Neural progenitor cell (in vitro differentiated cells): ENCODE measurements at regions not wholly inside any gene's neighbourhood (a gene's known extent, or its start where the extent isn't known, plus 50 kb on each side); places are given as distances from the start of the nearest gene placed in this dataset.
"Not testable (repeated sequence)": the region's sequence is repeated elsewhere in the genome, so short reads cannot be mapped to it uniquely, and the experiment has no call there.

Source experiments
- DNase-seq: peaks from one replicate; pipeline ENCODE4 v3.0.0-alpha.2; 2016; ENCODE audit warnings: low spot score
- H2AFZ ChIP-seq: fragments of 200-600 bp; sonication (generic); replicated peaks from 2 replicates; pipeline ENCODE4 v1.6.1; 2016; ENCODE audit warnings: antibody characterized with exemption
- H3F3A ChIP-seq: fragments of 200-600 bp; sonication (generic); 2 replicates; pipeline ENCODE4 v1.6.1; 2016; ENCODE audit warnings: antibody characterized with exemption, low read depth
- H3K27ac ChIP-seq: fragments of 200-600 bp; sonication (generic); 2 replicates; pipeline ENCODE4 v1.5.1; 2016; ENCODE audit warnings: mild to moderate bottlenecking
- H3K27me3 ChIP-seq: fragments of 200-600 bp; sonication (generic); 2 replicates; pipeline ENCODE4 v1.6.1; 2016; ENCODE audit warnings: mild to moderate bottlenecking, moderate library complexity
- H3K36me3 ChIP-seq: fragments of 200-600 bp; sonication (generic); 2 replicates; pipeline ENCODE4 v1.5.1; 2016
- H3K4me1 ChIP-seq: fragments of 200-600 bp; sonication (generic); 2 replicates; pipeline ENCODE4 v1.6.1; 2016; ENCODE audit warnings: mixed run types
- H3K4me2 ChIP-seq: fragments of 200-600 bp; sonication (generic); 2 replicates; pipeline ENCODE4 v1.6.1; 2016
- H3K4me3 ChIP-seq: fragments of 200-600 bp; sonication (generic); 2 replicates; pipeline ENCODE4 v1.5.1; 2016
- H3K79me2 ChIP-seq: fragments of 200-600 bp; sonication (generic); 2 replicates; pipeline ENCODE4 v1.6.1; 2016; ENCODE audit warnings: low read depth
- H3K9ac ChIP-seq: fragments of 200-600 bp; sonication (generic); 2 replicates; pipeline ENCODE4 v1.6.1; 2016
- H3K9me3 ChIP-seq: fragments of 200-600 bp; sonication (generic); 2 replicates; pipeline ENCODE4 v1.5.1; 2016; ENCODE audit warnings: low read depth
- H4K20me1 ChIP-seq: fragments of 200-600 bp; sonication (generic); 2 replicates; pipeline ENCODE4 v1.6.1; 2016; ENCODE audit warnings: low read depth
- H3K27ac Mint-ChIP-seq: 3 replicates; pipeline ENCODE4 v1.8.0; 2021; ENCODE audit warnings: mixed read lengths
- H3K27me3 Mint-ChIP-seq: 2 replicates; pipeline ENCODE4 v1.8.0; 2022; ENCODE audit warnings: low read depth, mild to moderate bottlenecking, inconsistent platforms, moderate library complexity, mixed read lengths; ENCODE audit not compliant: insufficient read depth
- H3K36me3 Mint-ChIP-seq: 3 replicates; pipeline ENCODE4 v1.8.0; 2021; ENCODE audit warnings: mixed read lengths
- H3K4me1 Mint-ChIP-seq: 3 replicates; pipeline ENCODE4 v1.8.0; 2021; ENCODE audit warnings: mixed read lengths
- H3K4me3 Mint-ChIP-seq: 3 replicates; pipeline ENCODE4 v1.8.0; 2021; ENCODE audit warnings: mild to moderate bottlenecking, moderate library complexity, mixed read lengths
- H3K9me3 Mint-ChIP-seq: 3 replicates; pipeline ENCODE4 v1.8.0; 2020; ENCODE audit warnings: mixed read lengths
- CTCF ChIP-seq: fragments of 200-600 bp; sonication (generic); IDR thresholded peaks from 2 replicates; pipeline ENCODE4 v1.5.1; 2017; ENCODE audit warnings: antibody characterized with exemption, mild to moderate bottlenecking
- EZH2 ChIP-seq: fragments of 200-600 bp; sonication (generic); IDR thresholded peaks from 2 replicates; pipeline ENCODE4 v1.6.1; 2017; ENCODE audit warnings: antibody characterized with exemption, mild to moderate bottlenecking, moderate library complexity
- EZH2phosphoT487 ChIP-seq: fragments of 200-600 bp; sonication (generic); IDR thresholded peaks from 2 replicates; pipeline ENCODE4 v1.6.1; 2017; ENCODE audit warnings: antibody characterized with exemption

DNA sequence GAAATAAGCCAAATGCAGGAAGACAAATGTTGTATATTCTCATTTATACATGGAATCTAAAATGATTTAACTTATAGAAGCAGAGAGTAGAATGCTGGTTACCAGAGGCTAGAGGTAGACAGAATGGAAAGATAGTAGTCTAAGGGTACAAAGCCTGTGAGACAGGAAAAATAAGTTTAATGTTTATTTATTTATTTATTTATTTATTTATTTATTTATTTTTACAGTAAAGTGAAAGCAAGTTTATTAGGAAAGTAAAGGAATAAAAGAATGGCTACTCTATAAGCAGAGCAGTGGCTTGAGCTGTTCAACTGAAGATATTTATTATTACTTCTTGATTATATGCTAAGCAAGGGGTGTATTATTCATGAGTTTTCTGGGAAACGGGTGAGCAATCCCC, 203.2 kb downstream of the LAS1L start:
- TF ChIP-seq EZH2phosphoT487 (no peak), EZH2 (no peak), CTCF (no peak)
- Histone ChIP-seq H3K9ac (no peak overlapping the region), H3K4me1 (no peaks in the 10 kb centered on the region), H3K9me3 (peaks cover 24% of the 10 kb centered on the region), H3K79me2 (no peaks in the 10 kb centered on the region), H4K20me1 (no peaks in the 10 kb centered on the region), H3K27ac (no peak overlapping the region), H3K27me3 (no peaks in the 10 kb centered on the region), H2AFZ (no peak overlapping the region), H3F3A (no peaks in the 10 kb centered on the region), H3K4me2 (no peak overlapping the region), H3K4me3 (no peak overlapping the region), H3K36me3 (no peaks in the 10 kb centered on the region)
- DNase-seq: no peak
- H3K4me1 Mint-ChIP-seq: no peaks in the 10 kb centered on the region
- H3K9me3 Mint-ChIP-seq: peaks cover 19% of the 10 kb centered on the region
- H3K36me3 Mint-ChIP-seq: no peaks in the 10 kb centered on the region
- H3K27me3 Mint-ChIP-seq: no peaks in the 10 kb centered on the region
- H3K4me3 Mint-ChIP-seq: no peak overlapping the region
- H3K27ac Mint-ChIP-seq: no peak overlapping the region

GRCh38 chrX:65300104-65300809, 234.3 kb downstream of the LAS1L start:
- no peak overlapping the region for H3K27ac Mint-ChIP-seq
- H3K9ac ChIP-seq: no peak overlapping the region

DNA sequence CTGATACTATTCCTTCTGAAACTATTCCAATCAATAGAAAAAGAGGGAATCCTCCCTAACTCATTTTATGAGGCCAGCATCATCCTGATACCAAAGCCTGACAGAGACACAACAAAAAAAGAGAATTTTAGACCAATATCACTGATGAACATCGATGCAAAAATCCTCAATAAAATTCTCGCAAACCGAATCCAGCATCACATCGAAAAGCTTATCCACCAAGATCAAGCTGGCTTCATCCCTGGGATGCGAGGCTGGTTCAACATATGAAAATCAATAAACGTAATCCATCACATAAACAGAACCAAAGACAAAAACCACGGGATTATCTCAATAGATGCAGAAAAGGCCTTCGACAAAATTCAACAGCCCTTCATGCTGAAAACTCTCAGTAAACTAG, 251.7 kb downstream of the LAS1L start:
- peaks cover 17% of the 10 kb centered on the region for H3K9me3 Mint-ChIP-seq
- H3K27me3 Mint-ChIP-seq, H3K79me2 ChIP-seq, H3K36me3 ChIP-seq, H3K4me1 ChIP-seq, H3F3A ChIP-seq, H3K27ac ChIP-seq, H3K4me3 Mint-ChIP-seq, H3K4me1 Mint-ChIP-seq, H3K9me3 ChIP-seq, H3K4me3 ChIP-seq, H3K36me3 Mint-ChIP-seq, H3K27ac Mint-ChIP-seq, DNase-seq, H3K27me3 ChIP-seq, H3K4me2 ChIP-seq, H3K9ac ChIP-seq, H2AFZ ChIP-seq, H4K20me1 ChIP-seq: not testable (repeated sequence)

More at GRCh38 chrX:65300104-65300809, 234.3 kb downstream of the LAS1L start:
- DNase-seq: peak; percentile 63
- no peak overlapping the region for H3K4me3 ChIP-seq
- no peak overlapping the region for H3K27ac ChIP-seq
- H3K27me3 ChIP-seq: no peaks in the 10 kb centered on the region
- H3K9me3 ChIP-seq: no peaks in the 10 kb centered on the region
- TF ChIP-seq EZH2phosphoT487 (no peak), EZH2 (no peak), CTCF (no peak)
- H3K4me1 Mint-ChIP-seq: no peaks in the 10 kb centered on the region
- H3K4me3 Mint-ChIP-seq: no peak overlapping the region
- H4K20me1 ChIP-seq: no peaks in the 10 kb centered on the region
- H3F3A ChIP-seq: peaks cover 6% of the 10 kb centered on the region
- no peaks in the 10 kb centered on the region for H3K4me1 ChIP-seq
- no peak overlapping the region for H2AFZ ChIP-seq
- no peaks in the 10 kb centered on the region for H3K36me3 Mint-ChIP-seq
- peaks cover 29% of the 10 kb centered on the region for H3K9me3 Mint-ChIP-seq
- H3K36me3 ChIP-seq: no peaks in the 10 kb centered on the region
- H3K27me3 Mint-ChIP-seq: peaks cover 3% of the 10 kb centered on the region
- H3K4me2 ChIP-seq: no peak overlapping the region
- H3K79me2 ChIP-seq: no peaks in the 10 kb centered on the region

- Histone ChIP-seq H3F3A (no peaks in the 10 kb centered on the region), H3K9me3 (peaks cover 21% of the 10 kb centered on the region), H3K4me1 (no peaks in the 10 kb centered on the region), H3K79me2 (no peaks in the 10 kb centered on the region), H3K36me3 (no peaks in the 10 kb centered on the region), H3K27ac (no peak overlapping the region), H4K20me1 (no peaks in the 10 kb centered on the region), H3K27me3 (no peaks in the 10 kb centered on the region), H2AFZ (no peak overlapping the region), H3K4me2 (no peak overlapping the region), H3K9ac (no peak overlapping the region), H3K4me3 (no peak overlapping the region)
- DNase-seq: no peak
- Mint-ChIP-seq H3K36me3 (no peaks in the 10 kb centered on the region), H3K27me3 (no peaks in the 10 kb centered on the region), H3K4me1 (no peaks in the 10 kb centered on the region), H3K9me3 (peaks cover 21% of the 10 kb centered on the region), H3K27ac (no peak overlapping the region), H3K4me3 (no peak overlapping the region)
- no peak for TF ChIP-seq CTCF
- no peak for TF ChIP-seq EZH2phosphoT487
- TF ChIP-seq EZH2: no peak
Observed at GRCh38 chrX:65273152-65273551, 261.4 kb downstream of the LAS1L start.
